Spleen (tissue), 7 donors: ENCODE measurements at regions not wholly inside any gene's neighbourhood (a gene's known extent, or its start where the extent isn't known, plus 50 kb on each side); places are given as distances from the start of the nearest gene placed in this dataset.

Experiments used
- CTCF ChIP-seq, 11 experiments: fragments of 200-600 bp in 7 of 11; fragments of 450-650 bp in 4 of 11; sonication (generic) in 4 of 11; IDR thresholded peaks in 8 of 11; conservative IDR thresholded peaks in 3 of 11; 1 replicate in 7 of 11; 2 replicates in 4 of 11; pipeline versions ENCODE4 v1.4.0 to v1.8.0; 2016 to 2021; ENCODE audit warnings: antibody characterized with exemption in 11 of 11, inconsistent platforms in 4 of 11, mild to moderate bottlenecking in 1 of 11
- POLR2A ChIP-seq, 3 donors: fragments of 450-650 bp; IDR thresholded peaks; one replicate each; pipeline ENCODE4 v1.5.1; 2017; ENCODE audit warnings: antibody characterized with exemption in 3 of 3, mild to moderate bottlenecking in 1 of 3
- POLR2AphosphoS5 ChIP-seq, 3 donors: sonication (generic); formaldehyde crosslinking; IDR thresholded peaks; one replicate each; pipeline ENCODE4 v1.5.1; 2017; ENCODE audit warnings: antibody characterized with exemption in 3 of 3
- donor health status: DM: no; HTN: no; CAD: no; lungs with moderate emphysema.
- donor health status: DM: no; HTN: no; CAD: no.
- donor health status: DM: no; HTN: no; CAD: no.

GRCh38 chr2:138101718-138102117 is 137.4 kb downstream of the HNMT start:
- TF ChIP-seq POLR2A (IDR thresholded peaks at IDR 0.05): no peak
- no peak for TF ChIP-seq CTCF (IDR thresholded peaks at IDR 0.05 in 8 of 11, conservative IDR thresholded peaks at IDR 0.05 in 3 of 11)
- TF ChIP-seq POLR2AphosphoS5 (IDR thresholded peaks at IDR 0.05): no peak
